Cardiac fibroblast (primary cell): ENCODE measurements at regions not wholly inside any gene's neighbourhood (a gene's known extent, or its start where the extent isn't known, plus 50 kb on each side); places are given as distances from the start of the nearest gene placed in this dataset.
"Not testable (repeated sequence)": the region's sequence is repeated elsewhere in the genome, so short reads cannot be mapped to it uniquely, and the experiment has no call there.

ENCODE experiments used
- DNase-seq, 2 donors: peaks; one replicate each; pipeline versions ENCODE4 v3.0.0 to v3.0.0-alpha.2; 2010; ENCODE audit warnings: low read depth in 2 of 2
- H3K4me3 ChIP-seq, 2 donors: replicated peaks in 1 of 2; 1 replicate in 1 of 2; 2 replicates in 1 of 2; pipeline ENCODE4 v1.5.1; 2011; ENCODE audit warnings: low read depth in 2 of 2, low read length in 2 of 2, mild to moderate bottlenecking in 2 of 2, moderate library complexity in 1 of 2
- CTCF ChIP-seq: IDR thresholded peaks from one replicate; pipeline ENCODE4 v1.5.1; 2011; ENCODE audit warnings: low read depth, mild to moderate bottlenecking, low read length, inconsistent platforms

- no peak for DNase-seq
- TF ChIP-seq CTCF = no peak
- H3K4me3 ChIP-seq = no peak overlapping the region
Measured at GRCh38 chr3:194956697-194957396, 271.2 kb downstream of the FAM43A start.

- TF ChIP-seq CTCF = no peak
- DNase-seq = no peak
- no peak overlapping the region for H3K4me3 ChIP-seq
Measured at GRCh38 chr3:194957743-194958240, 272.1 kb downstream of the FAM43A start.

GRCh38 chr3:194959217-194959616 lies 273.5 kb downstream of the FAM43A start:
- DNase-seq = no peak
- no peak for TF ChIP-seq CTCF
- H3K4me3 ChIP-seq = no peak overlapping the region

- H3K4me3 ChIP-seq, DNase-seq: not testable (repeated sequence)
Measured at GRCh38 chr3:194959666-194960065, 274.0 kb downstream of the FAM43A start.

- DNase-seq = no peak
- no peak for TF ChIP-seq CTCF
- no peak overlapping the region for H3K4me3 ChIP-seq
Measured at GRCh38 chr3:194960446-194961032, 274.9 kb downstream of the FAM43A start.

- H3K4me3 ChIP-seq = no peak overlapping the region
- no peak for DNase-seq
- TF ChIP-seq CTCF = no peak
Measured at GRCh38 chr3:194961149-194961548, 275.5 kb downstream of the FAM43A start.

GRCh38 chr3:194961571-194961970 lies 275.9 kb downstream of the FAM43A start:
- DNase-seq = no peak
- no peak overlapping the region for H3K4me3 ChIP-seq
- TF ChIP-seq CTCF = no peak
